ENCODE measurements at regions not wholly inside any gene's neighbourhood (a gene's known extent, or its start where the extent isn't known, plus 50 kb on each side); places are given as distances from the start of the nearest gene placed in this dataset.
A peak's percentile ranks its signal among the peaks of the same experiment; 100 is the strongest.

- intact Hi-C loops (cut with DNase I) = no loop called here
- Histone ChIP-seq H3K4me3 (no peak overlapping the region), H3K36me3 (ENCODE audit: insufficient read depth in 1 of 2, low read depth in 1 of 2) (no peaks in the 10 kb centered on the region), H3K27ac (no peak overlapping the region), H3K9me3 (no peaks in the 10 kb centered on the region), H3K27me3 (ENCODE audit: insufficient read depth in 3 of 3, low read length in 2 of 3) (no peaks in the 10 kb centered on the region), H3K4me1 (peaks cover 35% of the 10 kb centered on the region)
- WGBS, 3 donors = 83 to 88% (median 85%) methylated on average over 4 of the region's 4 CpGs
- no peak for TF ChIP-seq CTCF (IDR thresholded peaks at IDR 0.05)
- ATAC-seq (no peak), DNase-seq (no peak)
Measured at GRCh38 chr1:229875086-229875485, 192.0 kb upstream of the GALNT2 start.

GRCh38 chr1:229879746-229880145, 187.3 kb upstream of the GALNT2 start:
- peak; percentile 83 to 90 (median 86) for ATAC-seq
- WGBS, 3 donors = 11 to 38% (median 24%) methylated on average over 3 of the region's 3 CpGs
- Histone ChIP-seq H3K27me3 (ENCODE audit: insufficient read depth in 3 of 3, low read length in 2 of 3) (no peaks in the 10 kb centered on the region), H3K4me1 (peaks cover 27% of the 10 kb centered on the region), H3K36me3 (ENCODE audit: insufficient read depth in 1 of 2, low read depth in 1 of 2) (no peaks in the 10 kb centered on the region), H3K9me3 (no peaks in the 10 kb centered on the region), H3K27ac (peak overlapping the region; percentile 32), H3K4me3 (no peak overlapping the region)
- intact Hi-C loops (cut with DNase I) = loop anchor here in 1 of 2 donors (10.0 kb wide), 2 partner anchors 335 to 425 kb away; no protein-coding TSS in a partner anchor
- DNase-seq = no peak
- TF ChIP-seq CTCF (IDR thresholded peaks at IDR 0.05) = no peak

- 74 to 78% (median 75%) methylated on average over 15 of the region's 15 CpGs for WGBS, 3 donors
- H3K4me3 ChIP-seq = no peak overlapping the region
- H3K4me1 ChIP-seq = peaks cover 33% of the 10 kb centered on the region
- peak overlapping the region; percentile 32 for H3K27ac ChIP-seq
- no peak for DNase-seq
- H3K9me3 ChIP-seq = no peaks in the 10 kb centered on the region
- TF ChIP-seq CTCF (IDR thresholded peaks at IDR 0.05) = no peak
- H3K27me3 ChIP-seq (ENCODE audit: insufficient read depth in 3 of 3, low read length in 2 of 3) = no peaks in the 10 kb centered on the region
- no peaks in the 10 kb centered on the region for H3K36me3 ChIP-seq (ENCODE audit: insufficient read depth in 1 of 2, low read depth in 1 of 2)
- intact Hi-C loops (cut with DNase I) = loop anchor here in 1 of 2 donors (10.0 kb wide), 2 partner anchors 334 to 424 kb away; no protein-coding TSS in a partner anchor
- ATAC-seq = peak; percentile 25 to 45 (median 38)
Measured at GRCh38 chr1:229880271-229881170, 186.5 kb upstream of the GALNT2 start.

- intact Hi-C loops (cut with DNase I) = loop anchor here in 1 of 2 donors (10.0 kb wide), 2 partner anchors 332 to 422 kb away; no protein-coding TSS in a partner anchor
Measured at GRCh38 chr1:229882621-229883020, 184.4 kb upstream of the GALNT2 start.

More at GRCh38 chr1:229882621-229883020, 184.4 kb upstream of the GALNT2 start:
- peaks cover 49% of the 10 kb centered on the region for H3K4me1 ChIP-seq
- H3K27ac ChIP-seq = no peak overlapping the region
- no peak for DNase-seq
- no peak for ATAC-seq
- no peak overlapping the region for H3K4me3 ChIP-seq
- no peaks in the 10 kb centered on the region for H3K36me3 ChIP-seq (ENCODE audit: insufficient read depth in 1 of 2, low read depth in 1 of 2)
- WGBS, 3 donors = 62 to 66% (median 63%) methylated on average over 5 of the region's 5 CpGs
- no peak for TF ChIP-seq CTCF (IDR thresholded peaks at IDR 0.05)
- no peaks in the 10 kb centered on the region for H3K9me3 ChIP-seq
- no peaks in the 10 kb centered on the region for H3K27me3 ChIP-seq (ENCODE audit: insufficient read depth in 3 of 3, low read length in 2 of 3)
